CD14-positive monocyte (primary cell): ENCODE measurements at regions not wholly inside any gene's neighbourhood (a gene's known extent, or its start where the extent isn't known, plus 50 kb on each side); places are given as distances from the start of the nearest gene placed in this dataset.

ENCODE experiments used
- DNase-seq, 3 donors: peaks; one replicate each; pipeline ENCODE4 v3.0.0-alpha.2; 2011 to 2022
- H2AFZ ChIP-seq: 2 replicates; pipeline ENCODE4 v1.6.0; 2012; ENCODE audit warnings: mild to moderate bottlenecking, low read depth, low read length, inconsistent platforms; ENCODE audit not compliant: insufficient read depth, poor library complexity, severe bottlenecking
- H3K27ac ChIP-seq, 2 donors: 1 replicate in 1 of 2; 2 replicates in 1 of 2; pipeline ENCODE4 v1.5.1; 2012 to 2013; ENCODE audit warnings: low read length in 2 of 2, control low read depth in 1 of 2, inconsistent platforms in 1 of 2, low read depth in 1 of 2, mild to moderate bottlenecking in 1 of 2
- H3K27me3 ChIP-seq, 2 donors: one replicate each; pipeline versions ENCODE4 v1.6.0 to v1.6.1; 2011 to 2013; ENCODE audit warnings: low read length in 2 of 2; ENCODE audit not compliant: control insufficient read depth in 2 of 2, insufficient read depth in 2 of 2
- H3K36me3 ChIP-seq, 2 donors: replicated peaks in 1 of 2; 1 replicate in 1 of 2; 2 replicates in 1 of 2; pipeline versions ENCODE4 v1.5.1 to v1.6.1; 2012 to 2013; ENCODE audit warnings: low read length in 2 of 2, control low read depth in 1 of 2, inconsistent platforms in 1 of 2, mild to moderate bottlenecking in 1 of 2; ENCODE audit not compliant: insufficient read depth in 2 of 2, control insufficient read depth in 1 of 2
- H3K4me1 ChIP-seq, 2 donors: 1 replicate in 1 of 2; 2 replicates in 1 of 2; pipeline versions ENCODE4 v1.5.1 to v1.6.1; 2012 to 2013; ENCODE audit warnings: low read length in 2 of 2, control low read depth in 1 of 2, inconsistent platforms in 1 of 2, mild to moderate bottlenecking in 1 of 2, moderate library complexity in 1 of 2; ENCODE audit not compliant: insufficient read depth in 2 of 2, control insufficient read depth in 1 of 2
- H3K4me2 ChIP-seq: replicated peaks from 2 replicates; pipeline ENCODE3; 2012; ENCODE audit warnings: low read length, moderate library complexity, mild to moderate bottlenecking; ENCODE audit not compliant: poor library complexity, severe bottlenecking; ENCODE audit errors: extremely low read depth
- H3K4me3 ChIP-seq, 3 experiments: fragments of 200-600 bp in 1 of 3; sonication (generic) in 1 of 3; replicated peaks in 1 of 3; 1 replicate in 2 of 3; 2 replicates in 1 of 3; pipeline ENCODE4 v1.5.1; 2011 to 2013; ENCODE audit warnings: low read length in 3 of 3, mild to moderate bottlenecking in 3 of 3, control low read depth in 2 of 3, low read depth in 2 of 3, inconsistent platforms in 1 of 3, moderate library complexity in 1 of 3
- H3K79me2 ChIP-seq: 2 replicates; pipeline ENCODE4 v1.6.0; 2012; ENCODE audit warnings: mild to moderate bottlenecking, control low read depth, inconsistent platforms, low read length, moderate library complexity; ENCODE audit not compliant: insufficient read depth
- H3K9ac ChIP-seq: 2 replicates; pipeline ENCODE4 v1.6.0; 2017; ENCODE audit warnings: low read length, mild to moderate bottlenecking; ENCODE audit not compliant: insufficient read depth, poor library complexity, severe bottlenecking
- H3K9me3 ChIP-seq, 2 donors: replicated peaks in 1 of 2; 1 replicate in 1 of 2; 2 replicates in 1 of 2; pipeline versions ENCODE4 v1.5.1 to v1.6.1; 2012 to 2013; ENCODE audit warnings: low read length in 2 of 2, control low read depth in 1 of 2; ENCODE audit not compliant: control insufficient read depth in 1 of 2, insufficient read depth in 1 of 2
- H4K20me1 ChIP-seq: 2 replicates; pipeline ENCODE4 v1.6.0; 2012; ENCODE audit warnings: mild to moderate bottlenecking, low read length, control low read depth, moderate library complexity; ENCODE audit not compliant: insufficient read depth
- H3K27ac Mint-ChIP-seq, 7 donors: one replicate each; pipeline ENCODE4 v1.8.0; 2020; ENCODE audit warnings: mild to moderate bottlenecking in 7 of 7, mixed read lengths in 7 of 7, moderate library complexity in 6 of 7, inconsistent platforms in 2 of 7
- H3K27me3 Mint-ChIP-seq, 3 donors: one replicate each; pipeline ENCODE4 v1.8.0; 2021 to 2022; ENCODE audit warnings: low read depth in 3 of 3, mild to moderate bottlenecking in 3 of 3, mixed read lengths in 3 of 3, moderate library complexity in 3 of 3, inconsistent platforms in 1 of 3
- H3K36me3 Mint-ChIP-seq, 2 donors: one replicate each; pipeline ENCODE4 v1.8.0; 2020; ENCODE audit warnings: mixed read lengths in 2 of 2, inconsistent platforms in 1 of 2, mild to moderate bottlenecking in 1 of 2
- H3K4me1 Mint-ChIP-seq: one replicate; pipeline ENCODE4 v1.8.0; 2020; ENCODE audit warnings: mild to moderate bottlenecking, mixed read lengths
- H3K4me3 Mint-ChIP-seq, 2 donors: one replicate each; pipeline ENCODE4 v1.8.0; 2020; ENCODE audit warnings: mild to moderate bottlenecking in 2 of 2, mixed read lengths in 2 of 2, moderate library complexity in 1 of 2
- H3K9me3 Mint-ChIP-seq, 7 donors: one replicate each; pipeline ENCODE4 v1.8.0; 2020 to 2022; ENCODE audit warnings: mixed read lengths in 7 of 7, mild to moderate bottlenecking in 6 of 7, moderate library complexity in 6 of 7, inconsistent platforms in 2 of 7
- CTCF ChIP-seq: fragments of 200-600 bp; IDR thresholded peaks from one replicate; pipeline ENCODE4 v1.8.0; 2022; ENCODE audit warnings: antibody characterized with exemption, mild to moderate bottlenecking
- WGBS: methylation state at CpG from one replicate; pipeline ENCODE4 v1.1.5; 2013; ENCODE audit warnings: missing lambda C conversion rate; ENCODE audit not compliant: insufficient coverage; 5-methylcytosine and 5-hydroxymethylcytosine counted together
- intact Hi-C, 2 donors: fragments of 100-400 bp; cut with micrococcal nuclease; formaldehyde crosslinking; loops; one replicate each; pipeline versions ENCODE4 v1.15.0 to v1.15.1; 2023

GRCh38 chr2:71830497-71831192, 317.0 kb downstream of the CYP26B1 start:
- H3K27ac ChIP-seq = no peak overlapping the region
- H3K4me3 ChIP-seq = no peak overlapping the region
- H3K36me3 ChIP-seq = no peaks in the 10 kb centered on the region
- Mint-ChIP-seq H3K27me3 (peaks cover 0 to 6% (median 4%) of the 10 kb centered on the region in 3 donors), H3K4me1 (no peaks in the 10 kb centered on the region), H3K9me3 (peaks cover 0 to 6% (median 2%) of the 10 kb centered on the region in 7 donors), H3K36me3 (no peaks in the 10 kb centered on the region), H3K4me3 (no peak overlapping the region), H3K27ac (no peak overlapping the region)
- no peaks in the 10 kb centered on the region for H3K27me3 ChIP-seq
- 100% methylated on average over 2 of the region's 9 CpGs for WGBS
- no peak for DNase-seq
- no peak overlapping the region for H3K4me2 ChIP-seq
- no peak overlapping the region for H3K9ac ChIP-seq
- H3K4me1 ChIP-seq = no peaks in the 10 kb centered on the region
- TF ChIP-seq CTCF = no peak
- no peaks in the 10 kb centered on the region for H3K79me2 ChIP-seq
- intact Hi-C loops = no loop called here
- no peaks in the 10 kb centered on the region for H3K9me3 ChIP-seq
- no peaks in the 10 kb centered on the region for H4K20me1 ChIP-seq
- H2AFZ ChIP-seq = no peak overlapping the region

- no peaks in the 10 kb centered on the region for H3K36me3 ChIP-seq
- Mint-ChIP-seq H3K27ac (no peak overlapping the region), H3K9me3 (peaks cover 0 to 7% (median 6%) of the 10 kb centered on the region in 7 donors), H3K4me1 (no peaks in the 10 kb centered on the region), H3K4me3 (no peak overlapping the region), H3K27me3 (peaks cover 0 to 7% (median 2%) of the 10 kb centered on the region in 3 donors), H3K36me3 (no peaks in the 10 kb centered on the region)
- H3K4me1 ChIP-seq = no peaks in the 10 kb centered on the region
- 95% methylated on average over 4 of the region's 6 CpGs for WGBS
- intact Hi-C loops = no loop called here
- H3K4me3 ChIP-seq = no peak overlapping the region
- peaks cover 0 to 5% of the 10 kb centered on the region in 2 donors for H3K27me3 ChIP-seq
- no peak overlapping the region for H3K27ac ChIP-seq
- no peak overlapping the region for H3K9ac ChIP-seq
- H3K79me2 ChIP-seq = no peaks in the 10 kb centered on the region
- H4K20me1 ChIP-seq = no peaks in the 10 kb centered on the region
- TF ChIP-seq CTCF = no peak
- H3K4me2 ChIP-seq = no peak overlapping the region
- H2AFZ ChIP-seq = no peak overlapping the region
- DNase-seq = no peak
- no peaks in the 10 kb centered on the region for H3K9me3 ChIP-seq
Observed at GRCh38 chr2:71829008-71829407, 318.7 kb downstream of the CYP26B1 start.
